ENCODE measurements at regions not wholly inside any gene's neighbourhood (a gene's known extent, or its start where the extent isn't known, plus 50 kb on each side); places are given as distances from the start of the nearest gene placed in this dataset.

- Mint-ChIP-seq H3K4me3 (ENCODE audit: unreplicated experiment) (no peak overlapping the region), H3K27me3 (ENCODE audit: insufficient read depth, unreplicated experiment) (peaks cover 23% of the 10 kb centered on the region), H3K4me1 (ENCODE audit: insufficient read depth, unreplicated experiment) (no peaks in the 10 kb centered on the region), H3K36me3 (ENCODE audit: insufficient read depth, unreplicated experiment) (no peaks in the 10 kb centered on the region), H3K27ac (ENCODE audit: low read depth, unreplicated experiment) (no peak overlapping the region), H3K9me3 (ENCODE audit: unreplicated experiment) (peaks cover 5% of the 10 kb centered on the region)
- no peak for TF ChIP-seq CTCF (IDR thresholded peaks at IDR 0.05; ENCODE audit: unreplicated experiment)
- ChIA-PET POLR2A (no interaction called here), CTCF (no interaction called here)
- BruUV-seq (replicated peaks) = no TSS peak
- intact Hi-C loops (cut with micrococcal nuclease) = no loop called here
- no peak for DNase-seq (ENCODE audit: unreplicated experiment)
Observed at GRCh38 chr7:35499226-35499625, 195.7 kb downstream of the HERPUD2 start.

- Mint-ChIP-seq H3K9me3 (ENCODE audit: unreplicated experiment) (peaks cover 5% of the 10 kb centered on the region), H3K4me1 (ENCODE audit: insufficient read depth, unreplicated experiment) (no peaks in the 10 kb centered on the region), H3K36me3 (ENCODE audit: insufficient read depth, unreplicated experiment) (no peaks in the 10 kb centered on the region), H3K4me3 (ENCODE audit: unreplicated experiment) (no peak overlapping the region), H3K27ac (ENCODE audit: low read depth, unreplicated experiment) (no peak overlapping the region), H3K27me3 (ENCODE audit: insufficient read depth, unreplicated experiment) (peaks cover 23% of the 10 kb centered on the region)
- intact Hi-C loops (cut with micrococcal nuclease) = no loop called here
- no TSS peak for BruUV-seq (replicated peaks)
- CTCF ChIA-PET = interaction anchor here (1.6 kb wide), 1 partner anchor 22 kb away, joined by 5 read pairs; no protein-coding TSS in a partner anchor
- no peak for DNase-seq (ENCODE audit: unreplicated experiment)
- no peak for TF ChIP-seq CTCF (IDR thresholded peaks at IDR 0.05; ENCODE audit: unreplicated experiment)
- POLR2A ChIA-PET = no interaction called here
Observed at GRCh38 chr7:35498416-35498815, 196.5 kb downstream of the HERPUD2 start.

GRCh38 chr7:35495844-35496243 lies 199.1 kb downstream of the HERPUD2 start:
- no peak overlapping the region for H3K27ac Mint-ChIP-seq (ENCODE audit: low read depth, unreplicated experiment)
- peaks cover 5% of the 10 kb centered on the region for H3K9me3 Mint-ChIP-seq (ENCODE audit: unreplicated experiment)
- intact Hi-C loops (cut with micrococcal nuclease) = no loop called here
- no peaks in the 10 kb centered on the region for H3K4me1 Mint-ChIP-seq (ENCODE audit: insufficient read depth, unreplicated experiment)
- no peak for DNase-seq (ENCODE audit: unreplicated experiment)
- H3K4me3 Mint-ChIP-seq (ENCODE audit: unreplicated experiment) = no peak overlapping the region
- TF ChIP-seq CTCF (IDR thresholded peaks at IDR 0.05; ENCODE audit: unreplicated experiment) = no peak
- ChIA-PET POLR2A (no interaction called here), CTCF (interaction anchor here (0.7 kb wide), 1 partner anchor 71 kb away, joined by 3 read pairs; no protein-coding TSS in a partner anchor)
- H3K36me3 Mint-ChIP-seq (ENCODE audit: insufficient read depth, unreplicated experiment) = no peaks in the 10 kb centered on the region
- H3K27me3 Mint-ChIP-seq (ENCODE audit: insufficient read depth, unreplicated experiment) = peaks cover 28% of the 10 kb centered on the region
- BruUV-seq (replicated peaks) = no TSS peak

- BruUV-seq (replicated peaks) = no TSS peak
- CTCF ChIA-PET = no interaction called here
Observed at GRCh38 chr7:35495377-35495776, 199.6 kb downstream of the HERPUD2 start.

More at GRCh38 chr7:35495377-35495776, 199.6 kb downstream of the HERPUD2 start:
- H3K27me3 Mint-ChIP-seq (ENCODE audit: insufficient read depth, unreplicated experiment) = peaks cover 30% of the 10 kb centered on the region
- H3K4me3 Mint-ChIP-seq (ENCODE audit: unreplicated experiment) = no peak overlapping the region
- peaks cover 5% of the 10 kb centered on the region for H3K9me3 Mint-ChIP-seq (ENCODE audit: unreplicated experiment)
- H3K36me3 Mint-ChIP-seq (ENCODE audit: insufficient read depth, unreplicated experiment) = no peaks in the 10 kb centered on the region
- intact Hi-C loops (cut with micrococcal nuclease) = no loop called here
- no peak for DNase-seq (ENCODE audit: unreplicated experiment)
- no peak overlapping the region for H3K27ac Mint-ChIP-seq (ENCODE audit: low read depth, unreplicated experiment)
- POLR2A ChIA-PET = no interaction called here
- TF ChIP-seq CTCF (IDR thresholded peaks at IDR 0.05; ENCODE audit: unreplicated experiment) = no peak
- H3K4me1 Mint-ChIP-seq (ENCODE audit: insufficient read depth, unreplicated experiment) = no peaks in the 10 kb centered on the region
